GM18870 (cell line): ENCODE measurements at regions not wholly inside any gene's neighbourhood (a gene's known extent, or its start where the extent isn't known, plus 50 kb on each side); places are given as distances from the start of the nearest gene placed in this dataset.

Experiments used
- ATAC-seq: cut with Tn5 transposase; IDR thresholded peaks from one replicate; pipeline ENCODE4 v1.9.1; 2021; ENCODE audit warnings: moderate library complexity; ENCODE audit not compliant: unreplicated experiment

- ATAC-seq: no peak
Measured at GRCh38 chr9:115169003-115169402, 51.0 kb upstream of the TNC start.

- ATAC-seq: no peak
Measured at GRCh38 chr9:115170358-115171073, 52.6 kb upstream of the TNC start.

GRCh38 chr9:115171921-115172388, 54.0 kb upstream of the TNC start:
- ATAC-seq: no peak

- no peak for ATAC-seq
Measured at GRCh38 chr9:115182264-115182663, 64.3 kb upstream of the TNC start.

- no peak for ATAC-seq
Measured at GRCh38 chr9:115183436-115183835, 65.5 kb upstream of the TNC start.

- ATAC-seq: no peak
Measured at GRCh38 chr9:115189686-115190085, 71.7 kb upstream of the TNC start.

- no peak for ATAC-seq
Measured at GRCh38 chr9:115191667-115192066, 73.7 kb upstream of the TNC start.

GRCh38 chr9:115192280-115192679, 74.3 kb upstream of the TNC start:
- ATAC-seq: peak; percentile 32

- ATAC-seq: peak; percentile 54
Measured at GRCh38 chr9:115192835-115193525, 75.0 kb upstream of the TNC start.

GRCh38 chr9:115193777-115194176, 75.8 kb upstream of the TNC start:
- no peak for ATAC-seq

GRCh38 chr9:115194216-115194615, 76.3 kb upstream of the TNC start:
- ATAC-seq: no peak

- ATAC-seq: no peak
Measured at GRCh38 chr9:115195912-115196311, 78.0 kb upstream of the TNC start.

GRCh38 chr9:115196919-115197318, 79.0 kb upstream of the TNC start:
- no peak for ATAC-seq

- ATAC-seq: no peak
Measured at GRCh38 chr9:115198001-115198400, 80.0 kb upstream of the TNC start.

- no peak for ATAC-seq
Measured at GRCh38 chr9:115200711-115201505, 83.0 kb upstream of the TNC start.

GRCh38 chr9:115202181-115202580, 84.2 kb upstream of the TNC start:
- no peak for ATAC-seq

- ATAC-seq: no peak
Measured at GRCh38 chr9:115202960-115203751, 85.2 kb upstream of the TNC start.

GRCh38 chr9:115204904-115205453, 87.0 kb upstream of the TNC start:
- peak; percentile 55 for ATAC-seq

- peak; percentile 33 for ATAC-seq
Measured at GRCh38 chr9:115207003-115207836, 89.3 kb upstream of the TNC start.

- ATAC-seq: no peak
Measured at GRCh38 chr9:115208501-115208900, 90.5 kb upstream of the TNC start.
